Sigmoid colon (tissue), 4 donors: ENCODE measurements at regions not wholly inside any gene's neighbourhood (a gene's known extent, or its start where the extent isn't known, plus 50 kb on each side); places are given as distances from the start of the nearest gene placed in this dataset.

Experiments used
- CTCF ChIP-seq, 4 experiments: fragments of 450-650 bp in 3 of 4; fragments of 200-600 bp in 1 of 4; IDR thresholded peaks; one replicate each; pipeline ENCODE4 v1.5.1; 2016 to 2019; ENCODE audit warnings: antibody characterized with exemption in 4 of 4, mild to moderate bottlenecking in 3 of 4, moderate library complexity in 2 of 4
- POLR2AphosphoS5 ChIP-seq, 4 donors: sonication (generic); formaldehyde crosslinking; IDR thresholded peaks; one replicate each; pipeline ENCODE4 v1.6.1; 2017; ENCODE audit warnings: antibody characterized with exemption in 4 of 4

- TF ChIP-seq CTCF (IDR thresholded peaks at IDR 0.05), result no peak
- TF ChIP-seq POLR2AphosphoS5 (IDR thresholded peaks at IDR 0.05), result no peak
These were observed 585.1 kb upstream of the FAM174A start for GRCh38 chr5:99949969-99950524.
